ENCODE measurements at regions not wholly inside any gene's neighbourhood (a gene's known extent, or its start where the extent isn't known, plus 50 kb on each side); places are given as distances from the start of the nearest gene placed in this dataset.

DNA sequence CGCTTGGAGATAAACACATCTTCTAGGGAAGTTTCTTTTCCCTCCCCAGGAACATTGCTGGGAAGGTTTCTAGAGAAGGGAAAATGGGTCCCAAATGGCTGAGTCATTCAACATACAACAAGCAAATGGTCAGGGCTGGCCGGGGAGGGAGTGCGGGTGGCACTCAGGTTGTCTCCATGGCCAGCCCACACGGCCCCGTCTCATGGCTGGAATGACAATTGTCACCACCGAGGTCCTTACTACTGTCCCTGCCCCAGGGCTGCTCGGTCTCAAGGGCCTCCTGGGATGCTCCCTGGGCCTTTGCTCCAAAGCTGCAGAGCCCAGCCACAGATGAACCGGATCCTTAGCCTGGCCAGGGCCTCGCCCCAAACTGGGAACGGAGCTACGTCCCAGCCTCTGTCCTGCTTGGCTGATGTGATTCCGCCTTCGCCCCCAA, 121.9 kb downstream of the FGF18 start:
- H3K4me1 ChIP-seq (ENCODE audit: control insufficient read depth, insufficient read depth, low read depth, low read length): no peaks in the 10 kb centered on the region
- H3K14ac ChIP-seq (ENCODE audit: low read length in 2 of 2): no peak overlapping the region
- no peak overlapping the region for H2BK120ac ChIP-seq (ENCODE audit: low read depth, low read length)
- H4K8ac ChIP-seq (ENCODE audit: low read length): no peak overlapping the region
- H3K27ac ChIP-seq (ENCODE audit: low read length, poor library complexity, severe bottlenecking): no peak overlapping the region
- DNase-seq: no peak
- no peak overlapping the region for H4K91ac ChIP-seq (ENCODE audit: low read length)
- no peak overlapping the region for H3K4ac ChIP-seq (ENCODE audit: low read depth in 1 of 2, low read length in 2 of 2)
- WGBS: 86% methylated on average over 12 of the region's 13 CpGs
- H3K4me2 ChIP-seq (ENCODE audit: low read length, poor library complexity, severe bottlenecking): no peak overlapping the region
- H3K9ac ChIP-seq (ENCODE audit: low read length): peak overlapping the region; percentile 34
- peaks cover 3 to 7% of the 10 kb centered on the region in 2 experiments for H3K27me3 ChIP-seq (ENCODE audit: control insufficient read depth in 1 of 2, insufficient read depth in 1 of 2, low read length in 2 of 2)
- H3K79me1 ChIP-seq (replicated peaks; ENCODE audit: low read length, poor library complexity, severe bottlenecking): no peaks in the 10 kb centered on the region
- H3K9me3 ChIP-seq (ENCODE audit: control insufficient read depth, low read length): no peaks in the 10 kb centered on the region
- H3K36me3 ChIP-seq (ENCODE audit: control insufficient read depth in 1 of 2, insufficient read depth in 2 of 2, low read depth in 1 of 2, low read length in 2 of 2): no peaks in the 10 kb centered on the region
- no peak overlapping the region for H2AFZ ChIP-seq (ENCODE audit: low read depth, low read length)
- H2BK12ac ChIP-seq (ENCODE audit: low read length in 2 of 2): no peak overlapping the region
- H3K4me3 ChIP-seq (ENCODE audit: insufficient read depth in 1 of 2, low read depth in 1 of 2, low read length in 2 of 2): no peak overlapping the region
- no peak overlapping the region for H2AK5ac ChIP-seq (ENCODE audit: low read length, severe bottlenecking)
- no peak overlapping the region for H3K23ac ChIP-seq (ENCODE audit: low read length in 2 of 2)
- H2BK5ac ChIP-seq (ENCODE audit: low read depth, low read length, poor library complexity, severe bottlenecking): no peak overlapping the region
- no peak overlapping the region for H2BK15ac ChIP-seq (ENCODE audit: low read depth, poor library complexity, severe bottlenecking)
- H3K18ac ChIP-seq (ENCODE audit: low read depth in 1 of 2, low read length in 2 of 2): no peak overlapping the region

DNA sequence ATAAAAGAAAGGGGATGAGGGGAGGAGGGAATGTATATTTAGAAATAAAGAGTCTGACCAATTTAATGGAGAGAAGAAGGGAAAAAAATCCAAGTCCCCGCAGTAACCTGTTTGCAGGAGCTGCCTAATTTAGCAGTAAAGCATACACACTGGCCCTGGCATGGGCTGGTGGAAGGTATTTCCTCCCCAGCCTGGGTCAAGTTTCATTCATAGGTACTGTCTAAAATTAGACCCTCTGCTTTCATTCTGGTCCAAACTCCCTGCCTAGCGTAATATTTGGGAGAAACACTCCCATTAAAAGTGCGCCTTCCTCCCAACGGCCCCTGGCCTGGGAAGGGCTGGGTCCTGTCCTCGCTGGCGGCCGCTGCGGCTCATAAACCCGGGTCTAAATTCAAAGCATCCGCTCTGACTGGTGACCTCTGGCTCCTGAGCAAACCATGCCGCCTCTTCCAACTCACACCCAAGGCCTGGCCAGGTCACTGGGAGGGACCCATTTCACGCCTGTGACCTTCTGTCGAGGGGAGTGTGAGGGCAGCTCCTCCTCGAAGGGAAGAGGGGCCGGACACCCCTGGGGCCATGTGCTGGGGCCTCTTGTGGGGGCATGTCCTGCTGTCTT, 123.2 kb downstream of the FGF18 start:
- WGBS: 74% methylated on average over 15 of the region's 15 CpGs
- H2AFZ ChIP-seq (ENCODE audit: low read depth, low read length): no peak overlapping the region

DNA sequence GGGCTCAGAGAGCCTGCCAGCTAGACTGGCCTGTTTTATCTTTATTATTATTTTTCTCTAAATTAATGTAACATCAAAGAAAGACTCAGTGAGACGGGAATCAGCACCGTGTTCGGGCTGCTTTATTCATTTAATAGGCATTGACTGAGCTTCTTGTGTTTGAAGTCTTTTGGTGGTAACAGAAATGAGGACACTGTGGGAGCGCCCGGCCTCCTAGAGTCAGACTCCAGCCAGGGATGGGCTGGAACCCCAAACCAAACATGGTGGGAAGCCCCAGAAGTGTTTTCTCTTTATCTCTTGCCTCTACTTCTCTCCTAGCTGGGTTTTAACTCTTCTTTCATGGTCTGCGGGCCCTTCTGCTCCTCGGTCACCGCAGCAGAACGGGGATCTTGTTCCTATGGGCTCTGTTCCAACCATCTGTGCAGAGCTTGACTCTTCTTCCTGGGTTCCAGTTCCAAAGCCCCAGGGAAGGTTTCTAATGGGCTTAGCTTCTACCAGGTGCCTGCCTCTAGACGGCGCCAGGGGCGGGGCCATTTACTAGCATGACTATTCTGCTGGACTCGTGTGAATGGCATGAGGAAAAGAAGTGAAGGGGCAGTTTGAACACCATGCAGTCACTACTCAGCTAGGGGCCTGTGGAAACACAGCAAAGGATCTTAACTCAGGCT, 123.8 kb downstream of the FGF18 start:
- H3K4me3 ChIP-seq (ENCODE audit: insufficient read depth in 1 of 2, low read depth in 1 of 2, low read length in 2 of 2): no peak overlapping the region
- H3K36me3 ChIP-seq (ENCODE audit: control insufficient read depth in 1 of 2, insufficient read depth in 2 of 2, low read depth in 1 of 2, low read length in 2 of 2): no peaks in the 10 kb centered on the region
- no peak overlapping the region for H4K8ac ChIP-seq (ENCODE audit: low read length)
- peaks cover 3 to 7% of the 10 kb centered on the region in 2 experiments for H3K27me3 ChIP-seq (ENCODE audit: control insufficient read depth in 1 of 2, insufficient read depth in 1 of 2, low read length in 2 of 2)
- no peak overlapping the region for H3K14ac ChIP-seq (ENCODE audit: low read length in 2 of 2)
- no peak overlapping the region for H2AFZ ChIP-seq (ENCODE audit: low read depth, low read length)
- H3K9me3 ChIP-seq (ENCODE audit: control insufficient read depth, low read length): no peaks in the 10 kb centered on the region
- H4K91ac ChIP-seq (ENCODE audit: low read length): no peak overlapping the region
- H3K18ac ChIP-seq (ENCODE audit: low read depth in 1 of 2, low read length in 2 of 2): no peak overlapping the region
- DNase-seq: no peak
- H2BK15ac ChIP-seq (ENCODE audit: low read depth, poor library complexity, severe bottlenecking): no peak overlapping the region
- no peak overlapping the region for H3K27ac ChIP-seq (ENCODE audit: low read length, poor library complexity, severe bottlenecking)
- no peaks in the 10 kb centered on the region for H3K4me1 ChIP-seq (ENCODE audit: control insufficient read depth, insufficient read depth, low read depth, low read length)
- H2BK120ac ChIP-seq (ENCODE audit: low read depth, low read length): no peak overlapping the region
- no peak overlapping the region for H3K4ac ChIP-seq (ENCODE audit: low read depth in 1 of 2, low read length in 2 of 2)
- no peak overlapping the region for H3K4me2 ChIP-seq (ENCODE audit: low read length, poor library complexity, severe bottlenecking)
- 79% methylated on average over 13 of the region's 13 CpGs for WGBS
- H2BK5ac ChIP-seq (ENCODE audit: low read depth, low read length, poor library complexity, severe bottlenecking): no peak overlapping the region
- H2BK12ac ChIP-seq (ENCODE audit: low read length in 2 of 2): no peak overlapping the region
- no peak overlapping the region for H2AK5ac ChIP-seq (ENCODE audit: low read length, severe bottlenecking)
- no peaks in the 10 kb centered on the region for H3K79me1 ChIP-seq (replicated peaks; ENCODE audit: low read length, poor library complexity, severe bottlenecking)
- no peak overlapping the region for H3K9ac ChIP-seq (ENCODE audit: low read length)
- H3K23ac ChIP-seq (ENCODE audit: low read length in 2 of 2): no peak overlapping the region

More for the DNA sequence above, 123.2 kb downstream of the FGF18 start:
- Histone ChIP-seq H2BK15ac (ENCODE audit: low read depth, poor library complexity, severe bottlenecking) (no peak overlapping the region), H2AK5ac (ENCODE audit: low read length, severe bottlenecking) (no peak overlapping the region), H3K79me1 (replicated peaks; ENCODE audit: low read length, poor library complexity, severe bottlenecking) (no peaks in the 10 kb centered on the region), H3K27ac (ENCODE audit: low read length, poor library complexity, severe bottlenecking) (no peak overlapping the region), H3K27me3 (ENCODE audit: control insufficient read depth in 1 of 2, insufficient read depth in 1 of 2, low read length in 2 of 2) (peaks cover 3 to 7% of the 10 kb centered on the region in 2 experiments), H3K9me3 (ENCODE audit: control insufficient read depth, low read length) (no peaks in the 10 kb centered on the region), H3K14ac (ENCODE audit: low read length in 2 of 2) (no peak overlapping the region), H4K91ac (ENCODE audit: low read length) (no peak overlapping the region), H3K9ac (ENCODE audit: low read length) (no peak overlapping the region), H3K4me1 (ENCODE audit: control insufficient read depth, insufficient read depth, low read depth, low read length) (no peaks in the 10 kb centered on the region), H3K4ac (ENCODE audit: low read depth in 1 of 2, low read length in 2 of 2) (no peak overlapping the region), H2BK12ac (ENCODE audit: low read length in 2 of 2) (no peak overlapping the region), H2BK120ac (ENCODE audit: low read depth, low read length) (no peak overlapping the region), H3K18ac (ENCODE audit: low read depth in 1 of 2, low read length in 2 of 2) (no peak overlapping the region), H4K8ac (ENCODE audit: low read length) (no peak overlapping the region), H3K36me3 (ENCODE audit: control insufficient read depth in 1 of 2, insufficient read depth in 2 of 2, low read depth in 1 of 2, low read length in 2 of 2) (no peaks in the 10 kb centered on the region), H3K4me2 (ENCODE audit: low read length, poor library complexity, severe bottlenecking) (no peak overlapping the region), H2BK5ac (ENCODE audit: low read depth, low read length, poor library complexity, severe bottlenecking) (no peak overlapping the region), H3K23ac (ENCODE audit: low read length in 2 of 2) (no peak overlapping the region), H3K4me3 (ENCODE audit: insufficient read depth in 1 of 2, low read depth in 1 of 2, low read length in 2 of 2) (no peak overlapping the region)
- no peak for DNase-seq

DNA sequence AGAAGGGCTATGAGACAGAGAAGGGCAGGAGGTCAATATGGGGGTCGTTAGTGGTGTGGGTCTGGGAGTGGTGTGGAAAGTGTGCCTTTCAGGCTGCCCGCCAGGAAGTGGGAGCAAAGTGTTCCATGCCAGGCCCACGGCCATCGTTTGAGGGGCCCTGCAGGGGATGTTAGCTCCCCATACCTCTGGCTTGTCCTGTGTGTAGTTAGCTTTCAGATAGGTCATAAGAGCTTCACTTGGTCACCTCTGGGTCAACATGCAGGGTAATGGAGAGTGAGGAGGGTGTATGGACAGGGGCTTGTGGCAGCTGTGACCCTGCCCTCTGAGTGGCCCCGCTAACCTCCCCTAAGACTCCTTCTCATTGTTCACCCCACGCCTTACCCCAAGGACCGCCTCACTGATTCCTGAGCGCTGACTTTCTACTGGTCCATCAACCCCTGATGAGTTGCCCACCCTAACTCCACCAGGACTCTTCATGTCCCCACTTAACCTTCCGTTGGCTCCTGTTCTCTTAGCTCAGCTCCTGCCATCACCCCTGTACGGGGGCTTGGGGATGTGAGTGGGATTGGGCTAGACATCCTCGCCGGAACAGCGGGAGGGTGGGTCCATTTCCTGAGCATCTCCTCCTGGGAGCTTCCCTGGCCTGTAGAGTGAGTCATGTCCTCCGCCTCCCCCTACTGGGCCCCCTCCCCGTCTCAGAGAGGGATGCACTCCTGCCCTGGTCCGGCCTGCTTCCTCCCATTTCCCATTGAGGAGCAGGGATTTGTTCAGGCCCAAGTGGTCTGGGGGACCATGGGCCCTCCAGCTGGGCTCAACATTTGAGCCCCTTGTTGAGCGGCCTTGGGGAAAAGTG, 125.7 kb downstream of the FGF18 start:
- no peak overlapping the region for H3K9ac ChIP-seq (ENCODE audit: low read length)
- no peak overlapping the region for H2BK120ac ChIP-seq (ENCODE audit: low read depth, low read length)
- H3K18ac ChIP-seq (ENCODE audit: low read depth in 1 of 2, low read length in 2 of 2): no peak overlapping the region
- no peak overlapping the region for H4K91ac ChIP-seq (ENCODE audit: low read length)
- no peak overlapping the region for H2BK12ac ChIP-seq (ENCODE audit: low read length in 2 of 2)
- peaks cover 3 to 7% of the 10 kb centered on the region in 2 experiments for H3K27me3 ChIP-seq (ENCODE audit: control insufficient read depth in 1 of 2, insufficient read depth in 1 of 2, low read length in 2 of 2)
- H3K4me3 ChIP-seq (ENCODE audit: insufficient read depth in 1 of 2, low read depth in 1 of 2, low read length in 2 of 2): no peak overlapping the region
- H3K4me2 ChIP-seq (ENCODE audit: low read length, poor library complexity, severe bottlenecking): no peak overlapping the region
- 81% methylated on average over 17 of the region's 17 CpGs for WGBS
- no peak overlapping the region for H3K23ac ChIP-seq (ENCODE audit: low read length in 2 of 2)
- H4K8ac ChIP-seq (ENCODE audit: low read length): no peak overlapping the region
- no peak overlapping the region for H2AK5ac ChIP-seq (ENCODE audit: low read length, severe bottlenecking)
- no peak overlapping the region for H2BK5ac ChIP-seq (ENCODE audit: low read depth, low read length, poor library complexity, severe bottlenecking)
- no peaks in the 10 kb centered on the region for H3K79me1 ChIP-seq (replicated peaks; ENCODE audit: low read length, poor library complexity, severe bottlenecking)
- H3K4me1 ChIP-seq (ENCODE audit: control insufficient read depth, insufficient read depth, low read depth, low read length): no peaks in the 10 kb centered on the region
- no peaks in the 10 kb centered on the region for H3K36me3 ChIP-seq (ENCODE audit: control insufficient read depth in 1 of 2, insufficient read depth in 2 of 2, low read depth in 1 of 2, low read length in 2 of 2)
- no peak overlapping the region for H3K4ac ChIP-seq (ENCODE audit: low read depth in 1 of 2, low read length in 2 of 2)
- no peak for DNase-seq
- no peak overlapping the region for H3K14ac ChIP-seq (ENCODE audit: low read length in 2 of 2)
- no peak overlapping the region for H2AFZ ChIP-seq (ENCODE audit: low read depth, low read length)
- H3K9me3 ChIP-seq (ENCODE audit: control insufficient read depth, low read length): no peaks in the 10 kb centered on the region
- no peak overlapping the region for H3K27ac ChIP-seq (ENCODE audit: low read length, poor library complexity, severe bottlenecking)
- no peak overlapping the region for H2BK15ac ChIP-seq (ENCODE audit: low read depth, poor library complexity, severe bottlenecking)
